Mesenchymal stem cell (in vitro differentiated cells and primary cell): ENCODE measurements at regions not wholly inside any gene's neighbourhood (a gene's known extent, or its start where the extent isn't known, plus 50 kb on each side); places are given as distances from the start of the nearest gene placed in this dataset.
"Not testable (repeated sequence)": the region's sequence is repeated elsewhere in the genome, so short reads cannot be mapped to it uniquely, and the experiment has no call there.

Source experiments
- DNase-seq: peaks from one replicate; pipeline ENCODE4 v3.0.0-alpha.2; 2013
- H2AFZ ChIP-seq: one replicate; pipeline ENCODE4 v1.6.1; 2013; ENCODE audit warnings: low read depth, mild to moderate bottlenecking, control low read depth, inconsistent platforms, low read length, moderate library complexity
- H2AK5ac ChIP-seq: 2 replicates; pipeline ENCODE4 v1.6.1; 2013; ENCODE audit warnings: low read length, moderate library complexity, mild to moderate bottlenecking, inconsistent platforms; ENCODE audit not compliant: severe bottlenecking
- H2BK120ac ChIP-seq: one replicate; pipeline ENCODE4 v1.6.1; 2013; ENCODE audit warnings: low read depth, mild to moderate bottlenecking, inconsistent platforms, low read length, moderate library complexity
- H2BK12ac ChIP-seq, 2 experiments: one replicate each; pipeline ENCODE4 v1.6.1; 2013; ENCODE audit warnings: inconsistent platforms in 2 of 2, low read length in 2 of 2, mild to moderate bottlenecking in 2 of 2, moderate library complexity in 2 of 2, control low read depth in 1 of 2
- H2BK15ac ChIP-seq: one replicate; pipeline ENCODE4 v1.6.1; 2013; ENCODE audit warnings: mild to moderate bottlenecking, low read depth, inconsistent platforms; ENCODE audit not compliant: poor library complexity, severe bottlenecking
- H2BK5ac ChIP-seq: 2 replicates; pipeline ENCODE4 v1.6.1; 2013; ENCODE audit warnings: low read depth, mild to moderate bottlenecking, low read length, control low read depth, inconsistent platforms; ENCODE audit not compliant: poor library complexity, severe bottlenecking
- H3K14ac ChIP-seq, 2 experiments: one replicate each; pipeline ENCODE4 v1.6.1; 2013; ENCODE audit warnings: inconsistent platforms in 2 of 2, low read length in 2 of 2, control low read depth in 1 of 2, mild to moderate bottlenecking in 1 of 2, moderate library complexity in 1 of 2
- H3K18ac ChIP-seq, 2 experiments: one replicate each; pipeline ENCODE4 v1.6.1; 2013; ENCODE audit warnings: inconsistent platforms in 2 of 2, low read length in 2 of 2, control low read depth in 1 of 2, low read depth in 1 of 2, mild to moderate bottlenecking in 1 of 2
- H3K23ac ChIP-seq, 2 experiments: one replicate each; pipeline ENCODE4 v1.6.1; 2013; ENCODE audit warnings: inconsistent platforms in 2 of 2, low read length in 2 of 2, mild to moderate bottlenecking in 2 of 2, moderate library complexity in 2 of 2, control low read depth in 1 of 2
- H3K27ac ChIP-seq: 2 replicates; pipeline ENCODE4 v1.5.1; 2013; ENCODE audit warnings: mild to moderate bottlenecking, moderate library complexity, low read length, control low read depth, inconsistent platforms; ENCODE audit not compliant: poor library complexity, severe bottlenecking
- H3K27me3 ChIP-seq, 2 experiments: 2 replicates each; pipeline versions ENCODE4 v1.6.1 to v1.7.0; 2013; ENCODE audit warnings: low read length in 2 of 2, mild to moderate bottlenecking in 2 of 2, moderate library complexity in 2 of 2, control low read depth in 1 of 2, inconsistent platforms in 1 of 2; ENCODE audit not compliant: control insufficient read depth in 1 of 2, insufficient read depth in 1 of 2
- H3K36me3 ChIP-seq, 2 experiments: 2 replicates each; pipeline versions ENCODE4 v1.6.1 to v1.7.0; 2013; ENCODE audit warnings: low read length in 2 of 2, control low read depth in 1 of 2, inconsistent platforms in 1 of 2, low read depth in 1 of 2, mild to moderate bottlenecking in 1 of 2; ENCODE audit not compliant: insufficient read depth in 2 of 2, control insufficient read depth in 1 of 2
- H3K4ac ChIP-seq, 2 experiments: one replicate each; pipeline ENCODE4 v1.6.1; 2013; ENCODE audit warnings: inconsistent platforms in 2 of 2, low read length in 2 of 2, mild to moderate bottlenecking in 2 of 2, moderate library complexity in 2 of 2, control low read depth in 1 of 2, low read depth in 1 of 2
- H3K4me1 ChIP-seq: 2 replicates; pipeline ENCODE4 v1.6.1; 2013; ENCODE audit warnings: low read depth, low read length, control low read depth; ENCODE audit not compliant: control insufficient read depth, insufficient read depth
- H3K4me2 ChIP-seq: 2 replicates; pipeline ENCODE4 v1.6.1; 2013; ENCODE audit warnings: low read length, mild to moderate bottlenecking, inconsistent platforms; ENCODE audit not compliant: poor library complexity, severe bottlenecking
- H3K4me3 ChIP-seq, 2 experiments: 2 replicates each; pipeline versions ENCODE4 v1.5.1 to v1.7.0; 2013; ENCODE audit warnings: low read length in 2 of 2, mild to moderate bottlenecking in 2 of 2, control low read depth in 1 of 2, low read depth in 1 of 2; ENCODE audit not compliant: insufficient read depth in 1 of 2
- H3K79me1 ChIP-seq: replicated peaks from 2 replicates; pipeline ENCODE4 v1.6.1; 2013; ENCODE audit warnings: mild to moderate bottlenecking, control low read depth, low read length, inconsistent platforms; ENCODE audit not compliant: poor library complexity, severe bottlenecking
- H3K9ac ChIP-seq: 2 replicates; pipeline ENCODE4 v1.7.0; 2013; ENCODE audit warnings: mild to moderate bottlenecking, low read length, moderate library complexity
- H3K9me3 ChIP-seq: 2 replicates; pipeline ENCODE4 v1.7.0; 2013; ENCODE audit warnings: mild to moderate bottlenecking, low read length; ENCODE audit not compliant: control insufficient read depth
- H4K8ac ChIP-seq: one replicate; pipeline ENCODE4 v1.6.1; 2013; ENCODE audit warnings: inconsistent platforms, mild to moderate bottlenecking, low read length, moderate library complexity
- H4K91ac ChIP-seq: one replicate; pipeline ENCODE4 v1.6.1; 2013; ENCODE audit warnings: mild to moderate bottlenecking, low read length, inconsistent platforms
- WGBS: methylation state at CpG from one replicate; pipeline ENCODE4 v1.1.7; 2013; ENCODE audit warnings: mixed read lengths; 5-methylcytosine and 5-hydroxymethylcytosine counted together

GRCh38 chr10:3372281-3372680 lies 199.7 kb upstream of the PITRM1 start:
- no peak overlapping the region for H3K9ac ChIP-seq
- H2BK12ac ChIP-seq, result no peak overlapping the region
- H4K91ac ChIP-seq, result no peak overlapping the region
- H3K4me2 ChIP-seq, result no peak overlapping the region
- peaks cover 0 to 6% of the 10 kb centered on the region in 2 experiments for H3K27me3 ChIP-seq
- no peak overlapping the region for H2AFZ ChIP-seq
- H3K4me3 ChIP-seq, result no peak overlapping the region
- no peak for DNase-seq
- no peaks in the 10 kb centered on the region for H3K79me1 ChIP-seq
- no peak overlapping the region for H3K14ac ChIP-seq
- no peaks in the 10 kb centered on the region for H3K36me3 ChIP-seq
- H3K9me3 ChIP-seq, result no peaks in the 10 kb centered on the region
- no peak overlapping the region for H2BK120ac ChIP-seq
- no peak overlapping the region for H3K4ac ChIP-seq
- no peak overlapping the region for H2BK5ac ChIP-seq
- 100% methylated on average over 2 of the region's 3 CpGs for WGBS
- no peak overlapping the region for H3K27ac ChIP-seq
- H2AK5ac ChIP-seq, result no peak overlapping the region
- H3K18ac ChIP-seq, result no peak overlapping the region
- no peak overlapping the region for H3K23ac ChIP-seq
- H3K4me1 ChIP-seq, result no peaks in the 10 kb centered on the region
- no peak overlapping the region for H4K8ac ChIP-seq
- H2BK15ac ChIP-seq, result no peak overlapping the region

- not testable (repeated sequence) for H3K4me3 ChIP-seq, H3K27me3 ChIP-seq
Observed at GRCh38 chr10:3371624-3372023, 199.0 kb upstream of the PITRM1 start.

GRCh38 chr10:3366735-3367405 lies 194.3 kb upstream of the PITRM1 start:
- Histone ChIP-seq H3K23ac (no peak overlapping the region), H3K27me3 (no peaks in the 10 kb centered on the region), H2BK120ac (no peak overlapping the region), H4K8ac (no peak overlapping the region), H3K9me3 (peaks cover 3% of the 10 kb centered on the region), H2AK5ac (no peak overlapping the region), H3K27ac (no peak overlapping the region), H3K14ac (no peak overlapping the region), H2BK15ac (no peak overlapping the region), H3K9ac (no peak overlapping the region), H3K79me1 (no peaks in the 10 kb centered on the region), H3K4me1 (no peaks in the 10 kb centered on the region), H4K91ac (no peak overlapping the region), H3K4me3 (no peak overlapping the region), H2BK5ac (no peak overlapping the region), H3K18ac (no peak overlapping the region), H3K4ac (no peak overlapping the region), H3K36me3 (no peaks in the 10 kb centered on the region), H3K4me2 (no peak overlapping the region), H2BK12ac (no peak overlapping the region), H2AFZ (no peak overlapping the region)
- 100% methylated on average over 1 of the region's 6 CpGs for WGBS
- DNase-seq, result no peak

More at GRCh38 chr10:3371624-3372023, 199.0 kb upstream of the PITRM1 start:
- not testable (repeated sequence) for H3K9me3 ChIP-seq, H2AK5ac ChIP-seq, H3K23ac ChIP-seq, H3K18ac ChIP-seq, H4K91ac ChIP-seq, H3K27ac ChIP-seq, H2BK5ac ChIP-seq, H2AFZ ChIP-seq, H3K36me3 ChIP-seq, H3K4me2 ChIP-seq, H2BK120ac ChIP-seq, H2BK15ac ChIP-seq, H3K4me1 ChIP-seq, H4K8ac ChIP-seq, H3K4ac ChIP-seq, H3K14ac ChIP-seq, H3K9ac ChIP-seq, H3K79me1 ChIP-seq, DNase-seq
- peak overlapping the region; percentile 14 to 15 for H2BK12ac ChIP-seq

- H3K27me3 ChIP-seq, result no peaks in the 10 kb centered on the region
- no peak overlapping the region for H3K18ac ChIP-seq
- H2BK120ac ChIP-seq, result no peak overlapping the region
- no peak overlapping the region for H2BK12ac ChIP-seq
- H3K4ac ChIP-seq, result no peak overlapping the region
- H3K23ac ChIP-seq, result no peak overlapping the region
- no peaks in the 10 kb centered on the region for H3K79me1 ChIP-seq
- H3K4me1 ChIP-seq, result no peaks in the 10 kb centered on the region
- no peak overlapping the region for H2BK5ac ChIP-seq
- H3K14ac ChIP-seq, result no peak overlapping the region
- no CpG with 5 or more reads among the region's 1 CpG for WGBS
- no peak overlapping the region for H4K8ac ChIP-seq
- peaks cover 11% of the 10 kb centered on the region for H3K9me3 ChIP-seq
- no peak for DNase-seq
- no peak overlapping the region for H3K27ac ChIP-seq
- H2AK5ac ChIP-seq, result no peak overlapping the region
- H3K36me3 ChIP-seq, result no peaks in the 10 kb centered on the region
- H2BK15ac ChIP-seq, result no peak overlapping the region
- no peak overlapping the region for H2AFZ ChIP-seq
- H3K4me3 ChIP-seq, result no peak overlapping the region
- H3K4me2 ChIP-seq, result no peak overlapping the region
- no peak overlapping the region for H4K91ac ChIP-seq
- no peak overlapping the region for H3K9ac ChIP-seq
Observed at GRCh38 chr10:3366043-3366442, 193.5 kb upstream of the PITRM1 start.
